Smooth muscle cell (in vitro differentiated cells): ENCODE measurements at regions not wholly inside any gene's neighbourhood (a gene's known extent, or its start where the extent isn't known, plus 50 kb on each side); places are given as distances from the start of the nearest gene placed in this dataset.

Experiments used
- DNase-seq: peaks from one replicate; lab custom pipeline; 2025; ENCODE audit not compliant: unreplicated experiment; lab: John Stamatoyannopoulos, UW
- H2AFZ ChIP-seq: fragments of 200-600 bp; sonication (generic); 2 replicates; pipeline ENCODE4 v1.6.0; 2016; ENCODE audit warnings: antibody characterized with exemption, low read depth, mild to moderate bottlenecking
- H3F3A ChIP-seq: fragments of 200-600 bp; sonication (generic); 2 replicates; pipeline ENCODE4 v1.6.0; 2017; ENCODE audit warnings: antibody characterized with exemption, low read depth
- H3K27ac ChIP-seq: fragments of 200-600 bp; sonication (generic); 2 replicates; pipeline ENCODE4 v1.5.1; 2016; ENCODE audit warnings: low read depth, mild to moderate bottlenecking
- H3K27me3 ChIP-seq: fragments of 200-600 bp; sonication (generic); 2 replicates; pipeline ENCODE4 v1.6.1; 2016; ENCODE audit warnings: low read depth, mild to moderate bottlenecking
- H3K36me3 ChIP-seq: fragments of 200-600 bp; sonication (generic); 2 replicates; pipeline ENCODE4 v1.5.1; 2016; ENCODE audit warnings: low read depth
- H3K4me1 ChIP-seq: fragments of 200-600 bp; sonication (generic); 2 replicates; pipeline ENCODE4 v1.5.1; 2016; ENCODE audit warnings: low read depth
- H3K4me2 ChIP-seq: fragments of 200-600 bp; sonication (generic); 2 replicates; pipeline ENCODE4 v1.6.0; 2016; ENCODE audit warnings: mild to moderate bottlenecking
- H3K4me3 ChIP-seq: fragments of 200-600 bp; sonication (generic); 2 replicates; pipeline ENCODE4 v1.5.1; 2016; ENCODE audit warnings: mild to moderate bottlenecking
- H3K79me2 ChIP-seq: fragments of 200-600 bp; sonication (generic); 2 replicates; pipeline ENCODE4 v1.6.0; 2016; ENCODE audit warnings: low read depth, mild to moderate bottlenecking
- H3K9ac ChIP-seq: fragments of 200-600 bp; sonication (generic); 2 replicates; pipeline ENCODE4 v1.6.0; 2016; ENCODE audit warnings: low read depth
- H3K9me3 ChIP-seq: fragments of 200-600 bp; sonication (generic); replicated peaks from 2 replicates; pipeline ENCODE4 v1.5.1; 2016; ENCODE audit warnings: low read depth
- H4K20me1 ChIP-seq: fragments of 200-600 bp; sonication (generic); 2 replicates; pipeline ENCODE4 v1.6.0; 2016; ENCODE audit warnings: low read depth
- WGBS: methylation state at CpG from one replicate; pipeline ENCODE4 v1.1.7; 2016; ENCODE audit warnings: low lambda C conversion rate; 5-methylcytosine and 5-hydroxymethylcytosine counted together
- TF ChIP-seq, protein P1 (sequence below): fragments of 200-600 bp; sonication (generic); IDR thresholded peaks from 2 replicates; pipeline ENCODE4 v1.5.1; 2017; ENCODE audit warnings: borderline replicate concordance, mild to moderate bottlenecking, antibody characterized with exemption; ENCODE audit not compliant: insufficient read depth, poor library complexity, severe bottlenecking

DNA sequence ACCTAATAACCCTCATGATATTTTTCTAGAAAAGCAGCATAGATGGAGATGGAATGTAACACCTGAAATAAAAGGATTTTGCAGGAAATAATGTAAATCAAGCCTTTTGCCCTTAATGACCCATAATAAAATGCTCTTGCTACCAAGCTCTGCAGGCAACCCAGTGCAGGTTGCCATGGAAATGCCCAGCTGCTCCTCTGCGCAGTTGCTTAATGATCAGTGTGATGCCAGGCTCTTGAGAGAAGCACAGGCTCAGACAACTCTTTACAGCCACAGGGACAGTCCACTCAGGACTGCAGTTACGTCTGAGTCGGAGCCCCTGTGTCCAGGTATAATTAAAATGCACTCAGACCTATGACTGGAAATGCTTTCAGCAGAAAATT is 165.5 kb downstream of the LACC1 start:
- WGBS: 84% methylated on average over 3 of the region's 3 CpGs
- H3K4me3 ChIP-seq: no peak overlapping the region
- no peak for DNase-seq

GRCh38 chr13:44046428-44046827 is 166.7 kb downstream of the LACC1 start:
- Histone ChIP-seq H4K20me1 (no peaks in the 10 kb centered on the region), H3K9me3 (no peaks in the 10 kb centered on the region), H3K27ac (no peak overlapping the region), H3K36me3 (no peaks in the 10 kb centered on the region), H3F3A (no peaks in the 10 kb centered on the region), H2AFZ (no peak overlapping the region), H3K27me3 (no peaks in the 10 kb centered on the region), H3K4me3 (no peak overlapping the region), H3K4me2 (no peak overlapping the region), H3K4me1 (peaks cover 14% of the 10 kb centered on the region), H3K79me2 (no peaks in the 10 kb centered on the region), H3K9ac (no peak overlapping the region)
- WGBS: 92% methylated on average over 5 of the region's 5 CpGs
- no peak for DNase-seq
- TF ChIP-seq, protein P1, sequence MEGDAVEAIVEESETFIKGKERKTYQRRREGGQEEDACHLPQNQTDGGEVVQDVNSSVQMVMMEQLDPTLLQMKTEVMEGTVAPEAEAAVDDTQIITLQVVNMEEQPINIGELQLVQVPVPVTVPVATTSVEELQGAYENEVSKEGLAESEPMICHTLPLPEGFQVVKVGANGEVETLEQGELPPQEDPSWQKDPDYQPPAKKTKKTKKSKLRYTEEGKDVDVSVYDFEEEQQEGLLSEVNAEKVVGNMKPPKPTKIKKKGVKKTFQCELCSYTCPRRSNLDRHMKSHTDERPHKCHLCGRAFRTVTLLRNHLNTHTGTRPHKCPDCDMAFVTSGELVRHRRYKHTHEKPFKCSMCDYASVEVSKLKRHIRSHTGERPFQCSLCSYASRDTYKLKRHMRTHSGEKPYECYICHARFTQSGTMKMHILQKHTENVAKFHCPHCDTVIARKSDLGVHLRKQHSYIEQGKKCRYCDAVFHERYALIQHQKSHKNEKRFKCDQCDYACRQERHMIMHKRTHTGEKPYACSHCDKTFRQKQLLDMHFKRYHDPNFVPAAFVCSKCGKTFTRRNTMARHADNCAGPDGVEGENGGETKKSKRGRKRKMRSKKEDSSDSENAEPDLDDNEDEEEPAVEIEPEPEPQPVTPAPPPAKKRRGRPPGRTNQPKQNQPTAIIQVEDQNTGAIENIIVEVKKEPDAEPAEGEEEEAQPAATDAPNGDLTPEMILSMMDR: no peak

More for the DNA sequence above, 165.5 kb downstream of the LACC1 start:
- H3K9ac ChIP-seq: no peak overlapping the region
- H3K36me3 ChIP-seq: no peaks in the 10 kb centered on the region
- no peak overlapping the region for H2AFZ ChIP-seq
- no peaks in the 10 kb centered on the region for H4K20me1 ChIP-seq
- H3K27ac ChIP-seq: no peak overlapping the region
- no peaks in the 10 kb centered on the region for H3K27me3 ChIP-seq
- TF ChIP-seq, protein P1: no peak
- no peaks in the 10 kb centered on the region for H3F3A ChIP-seq
- H3K79me2 ChIP-seq: no peaks in the 10 kb centered on the region
- H3K4me1 ChIP-seq: peaks cover 15% of the 10 kb centered on the region
- H3K9me3 ChIP-seq: no peaks in the 10 kb centered on the region
- no peak overlapping the region for H3K4me2 ChIP-seq

DNA sequence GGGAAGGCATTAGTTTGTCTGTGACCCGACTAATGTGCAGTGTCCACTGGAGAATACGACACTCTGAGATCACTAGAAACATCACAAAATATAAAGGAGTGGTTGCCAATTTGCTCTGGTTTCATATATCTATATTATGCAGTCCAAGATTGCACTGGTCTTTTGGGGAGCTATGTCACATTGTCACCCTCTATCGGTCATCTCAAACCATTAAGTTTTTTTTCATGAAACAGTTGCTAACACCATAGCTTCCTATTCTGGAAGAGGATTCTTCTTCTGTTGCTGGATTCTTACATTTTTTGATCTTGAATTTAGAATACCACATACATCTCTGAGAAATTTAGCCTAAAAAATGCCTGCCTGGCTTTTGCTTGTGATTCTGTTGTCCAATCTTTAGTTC is 168.6 kb downstream of the LACC1 start:
- Histone ChIP-seq H3F3A (peaks cover 6% of the 10 kb centered on the region), H3K4me2 (no peak overlapping the region), H3K79me2 (no peaks in the 10 kb centered on the region), H3K9ac (no peak overlapping the region), H3K4me1 (peaks cover 32% of the 10 kb centered on the region), H3K27ac (no peak overlapping the region), H3K36me3 (no peaks in the 10 kb centered on the region), H3K27me3 (no peaks in the 10 kb centered on the region), H2AFZ (no peak overlapping the region), H3K4me3 (no peak overlapping the region), H4K20me1 (no peaks in the 10 kb centered on the region), H3K9me3 (no peaks in the 10 kb centered on the region)
- TF ChIP-seq, protein P1: no peak
- no peak for DNase-seq
- WGBS: 92% methylated on average over 3 of the region's 3 CpGs

DNA sequence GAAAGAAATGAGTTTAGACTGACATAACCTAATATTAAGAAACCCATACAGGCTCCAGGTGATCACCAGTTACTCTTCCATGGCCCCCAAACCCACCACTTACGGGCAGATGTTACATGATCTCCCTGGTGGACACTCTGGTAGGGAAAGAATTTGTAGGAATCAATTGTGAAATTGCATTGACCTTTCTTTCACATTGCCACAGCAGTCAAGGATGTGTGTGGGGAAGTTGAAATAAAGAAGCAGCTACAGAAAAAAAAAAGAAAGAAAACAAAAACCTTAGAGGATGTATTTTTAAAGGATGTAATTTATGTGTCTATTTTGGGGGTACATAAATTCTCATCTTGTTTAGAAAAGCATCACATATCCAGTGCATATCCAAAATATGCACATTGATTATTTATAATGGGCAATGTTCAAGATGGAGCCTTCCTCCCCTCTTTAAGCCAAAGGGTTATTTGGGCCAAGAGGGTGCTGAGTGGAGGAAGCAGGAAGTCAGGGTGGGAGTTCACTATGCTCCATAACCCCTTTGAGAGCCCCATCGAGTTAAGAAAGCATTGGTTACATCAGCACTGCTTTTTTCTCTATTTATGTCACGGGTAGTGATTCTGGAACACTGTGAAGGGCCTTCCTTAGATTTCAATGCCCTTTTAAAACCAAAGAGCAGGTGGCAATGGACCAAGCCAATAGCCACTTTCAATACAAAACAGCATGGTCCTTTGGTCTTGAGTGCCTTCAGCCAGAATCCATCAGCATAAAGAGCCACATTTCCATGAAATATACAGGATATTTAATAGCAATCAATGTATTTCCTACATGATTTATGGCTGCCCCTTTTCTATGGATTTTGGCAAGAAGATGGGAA is 169.6 kb downstream of the LACC1 start:
- DNase-seq: no peak
- H3K4me3 ChIP-seq: no peak overlapping the region
- H3K27me3 ChIP-seq: no peaks in the 10 kb centered on the region
- no peak overlapping the region for H3K9ac ChIP-seq
- TF ChIP-seq, protein P1: no peak
- H4K20me1 ChIP-seq: no peaks in the 10 kb centered on the region
- no peaks in the 10 kb centered on the region for H3K9me3 ChIP-seq
- 89% methylated on average over 3 of the region's 3 CpGs for WGBS
- H2AFZ ChIP-seq: no peak overlapping the region
- no peak overlapping the region for H3K27ac ChIP-seq
- no peaks in the 10 kb centered on the region for H3K79me2 ChIP-seq
- H3K4me1 ChIP-seq: peaks cover 37% of the 10 kb centered on the region
- H3F3A ChIP-seq: peaks cover 6% of the 10 kb centered on the region
- H3K4me2 ChIP-seq: no peak overlapping the region
- H3K36me3 ChIP-seq: no peaks in the 10 kb centered on the region
